CD4-positive, alpha-beta T cell (primary cell): ENCODE measurements at regions not wholly inside any gene's neighbourhood (a gene's known extent, or its start where the extent isn't known, plus 50 kb on each side); places are given as distances from the start of the nearest gene placed in this dataset.

Experiments
- ATAC-seq: fragments of 200-7000 bp; cut with Tn5 transposase; one replicate; pipeline ENCODE4 v1.10.0; 2022; ENCODE audit warnings: mild to moderate bottlenecking; ENCODE audit not compliant: poor library complexity
- CTCF ChIA-PET: fragments of 350-600 bp; sonication (Branson Sonifier 250); formaldehyde crosslinking; loops from one replicate; lab custom pipeline; 2021; ENCODE audit warnings: antibody characterized with exemption, inconsistent platforms; lab: Charles Lee
- POLR2A ChIA-PET: fragments of 350-600 bp; sonication (Branson Sonifier 250); formaldehyde crosslinking; loops from one replicate; lab custom pipeline; 2021; ENCODE audit warnings: antibody characterized with exemption, inconsistent platforms; lab: Charles Lee
- DNase-seq, 14 experiments: peaks; one replicate each; pipeline ENCODE4 v3.0.0-alpha.2; 2013 to 2020; ENCODE audit warnings: mixed read lengths in 2 of 14
- H3K27ac ChIP-seq, 2 donors: one replicate each; pipeline versions ENCODE4 v1.5.1 to v1.7.0; 2013; ENCODE audit warnings: low read length in 2 of 2, low read depth in 1 of 2, mild to moderate bottlenecking in 1 of 2
- H3K27me3 ChIP-seq, 2 experiments: 1 replicate in 1 of 2; 2 replicates in 1 of 2; pipeline versions ENCODE4 v1.6.1 to v1.7.0; 2013; ENCODE audit warnings: low read length in 2 of 2, control low read depth in 1 of 2, mild to moderate bottlenecking in 1 of 2, moderate library complexity in 1 of 2; ENCODE audit not compliant: insufficient read depth in 2 of 2, control insufficient read depth in 1 of 2
- H3K36me3 ChIP-seq: one replicate; pipeline ENCODE4 v1.6.1; 2013; ENCODE audit warnings: low read length, control low read depth; ENCODE audit not compliant: insufficient read depth
- H3K4me1 ChIP-seq: one replicate; pipeline ENCODE4 v1.6.1; 2013; ENCODE audit warnings: low read length, control low read depth; ENCODE audit not compliant: insufficient read depth
- H3K4me3 ChIP-seq: one replicate; pipeline ENCODE4 v1.5.1; 2013; ENCODE audit warnings: mild to moderate bottlenecking, low read length, moderate library complexity
- H3K9me3 ChIP-seq, 2 experiments: 1 replicate in 1 of 2; 2 replicates in 1 of 2; pipeline versions ENCODE4 v1.6.1 to v1.7.0; 2013; ENCODE audit warnings: low read length in 2 of 2, mild to moderate bottlenecking in 2 of 2, control low read depth in 1 of 2, moderate library complexity in 1 of 2; ENCODE audit not compliant: control insufficient read depth in 1 of 2, insufficient read depth in 1 of 2
- H3K27ac Mint-ChIP-seq: one replicate; pipeline ENCODE4 v1.8.0; 2020; ENCODE audit warnings: mixed read lengths
- H3K27me3 Mint-ChIP-seq: one replicate; pipeline ENCODE4 v1.8.0; 2021; ENCODE audit warnings: mixed read lengths
- H3K36me3 Mint-ChIP-seq: one replicate; pipeline ENCODE4 v1.8.0; 2021; ENCODE audit warnings: low read depth, mixed read lengths
- H3K4me1 Mint-ChIP-seq: one replicate; pipeline ENCODE4 v1.8.0; 2021; ENCODE audit warnings: low read depth, mixed read lengths
- H3K4me3 Mint-ChIP-seq: one replicate; pipeline ENCODE4 v1.8.0; 2020; ENCODE audit warnings: mild to moderate bottlenecking, mixed read lengths
- H3K9me3 Mint-ChIP-seq: one replicate; pipeline ENCODE4 v1.8.0; 2020; ENCODE audit warnings: mixed read lengths
- intact Hi-C, 2 experiments: fragments of 100-400 bp; cut with DNase I in 1 of 2; cut with micrococcal nuclease in 1 of 2; formaldehyde crosslinking; loops; one replicate each; pipeline versions ENCODE4 v1.15.1 to v1.9.0; 2023 to 2025; cut with DNase I, micrococcal nuclease
- TF ChIP-seq, protein P1 (sequence below): fragments of 200-600 bp; IDR thresholded peaks from one replicate; pipeline ENCODE4 v1.8.0; 2022; ENCODE audit warnings: antibody characterized with exemption, mild to moderate bottlenecking

DNA sequence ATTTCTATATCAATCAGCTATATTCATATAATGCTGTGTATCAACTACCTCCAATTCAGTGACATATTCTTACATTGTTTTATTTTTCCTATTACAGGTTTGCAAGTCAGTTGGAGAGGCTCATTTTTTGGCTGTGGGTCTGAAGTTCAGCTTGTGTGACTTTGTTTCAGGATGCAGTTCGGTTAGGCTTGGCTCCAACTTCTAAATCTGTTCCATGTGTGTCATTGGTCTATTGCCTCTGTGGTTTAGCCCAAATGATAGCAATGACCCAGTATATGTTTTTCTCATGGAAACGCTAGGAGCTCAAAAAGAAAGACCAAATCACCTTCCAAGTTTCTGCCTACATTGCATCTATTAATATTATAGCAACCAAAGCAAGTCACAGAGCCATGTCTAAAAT lies 848.6 kb upstream of the LRFN5 start:
- Histone ChIP-seq H3K27ac (no peak overlapping the region), H3K4me3 (no peak overlapping the region), H3K27me3 (no peaks in the 10 kb centered on the region), H3K36me3 (no peaks in the 10 kb centered on the region), H3K4me1 (no peaks in the 10 kb centered on the region), H3K9me3 (no peaks in the 10 kb centered on the region)
- ATAC-seq = no peak
- no peak overlapping the region for H3K4me3 Mint-ChIP-seq
- POLR2A ChIA-PET = no interaction called here
- H3K27ac Mint-ChIP-seq = no peak overlapping the region
- intact Hi-C loops = no loop called here
- H3K9me3 Mint-ChIP-seq = peaks cover 15% of the 10 kb centered on the region
- CTCF ChIA-PET = no interaction called here
- H3K27me3 Mint-ChIP-seq = no peaks in the 10 kb centered on the region
- no peak for DNase-seq
- TF ChIP-seq, protein P1, sequence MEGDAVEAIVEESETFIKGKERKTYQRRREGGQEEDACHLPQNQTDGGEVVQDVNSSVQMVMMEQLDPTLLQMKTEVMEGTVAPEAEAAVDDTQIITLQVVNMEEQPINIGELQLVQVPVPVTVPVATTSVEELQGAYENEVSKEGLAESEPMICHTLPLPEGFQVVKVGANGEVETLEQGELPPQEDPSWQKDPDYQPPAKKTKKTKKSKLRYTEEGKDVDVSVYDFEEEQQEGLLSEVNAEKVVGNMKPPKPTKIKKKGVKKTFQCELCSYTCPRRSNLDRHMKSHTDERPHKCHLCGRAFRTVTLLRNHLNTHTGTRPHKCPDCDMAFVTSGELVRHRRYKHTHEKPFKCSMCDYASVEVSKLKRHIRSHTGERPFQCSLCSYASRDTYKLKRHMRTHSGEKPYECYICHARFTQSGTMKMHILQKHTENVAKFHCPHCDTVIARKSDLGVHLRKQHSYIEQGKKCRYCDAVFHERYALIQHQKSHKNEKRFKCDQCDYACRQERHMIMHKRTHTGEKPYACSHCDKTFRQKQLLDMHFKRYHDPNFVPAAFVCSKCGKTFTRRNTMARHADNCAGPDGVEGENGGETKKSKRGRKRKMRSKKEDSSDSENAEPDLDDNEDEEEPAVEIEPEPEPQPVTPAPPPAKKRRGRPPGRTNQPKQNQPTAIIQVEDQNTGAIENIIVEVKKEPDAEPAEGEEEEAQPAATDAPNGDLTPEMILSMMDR = no peak
- no peaks in the 10 kb centered on the region for H3K4me1 Mint-ChIP-seq
- H3K36me3 Mint-ChIP-seq = no peaks in the 10 kb centered on the region

DNA sequence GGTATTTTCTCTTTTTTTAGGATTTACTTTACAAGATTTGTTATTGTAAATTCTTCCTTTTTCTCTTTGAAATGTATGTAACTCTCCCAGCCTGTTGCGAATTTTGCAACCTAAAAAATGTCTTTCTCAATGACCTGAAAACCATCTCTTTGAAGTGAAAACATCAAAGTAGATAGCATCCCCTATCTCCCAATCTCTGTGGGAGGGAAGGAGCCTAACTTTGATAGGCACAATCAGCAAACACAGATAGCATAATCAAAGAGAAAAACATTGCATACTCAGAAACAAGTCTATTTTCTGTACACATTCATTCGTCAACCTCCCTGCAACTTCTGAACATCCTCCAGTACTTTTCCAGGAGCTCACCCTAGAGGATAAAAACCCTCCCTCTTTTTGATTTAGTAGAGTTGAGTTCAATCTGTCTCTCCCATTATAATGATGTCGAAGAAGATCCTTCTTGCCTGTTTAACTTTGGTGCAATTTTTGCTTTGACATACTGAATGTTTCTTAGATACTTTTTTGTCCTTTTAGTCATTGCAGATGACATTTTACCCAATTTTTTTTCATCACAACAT lies 849.2 kb upstream of the LRFN5 start:
- H3K27me3 Mint-ChIP-seq = no peaks in the 10 kb centered on the region
- intact Hi-C loops = no loop called here
- H3K4me1 Mint-ChIP-seq = no peaks in the 10 kb centered on the region

DNA sequence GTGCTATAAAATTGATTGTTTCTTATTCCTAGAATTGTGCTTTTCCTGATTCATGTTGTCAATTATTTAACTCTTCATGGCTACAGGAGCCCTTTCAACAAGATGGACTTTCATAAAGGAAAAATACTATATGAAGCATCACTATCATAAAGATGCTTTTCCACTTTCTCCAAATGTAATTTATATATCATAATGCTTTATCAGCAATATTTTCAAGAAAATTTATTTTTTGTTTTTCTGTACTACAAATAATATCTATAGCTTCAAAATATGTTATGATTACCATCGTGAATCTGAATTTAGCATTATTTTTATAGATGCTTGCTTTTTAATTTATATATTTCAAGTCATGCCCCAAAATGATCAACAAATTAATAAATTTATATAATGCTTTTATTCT lies 873.5 kb upstream of the LRFN5 start:
- H3K9me3 ChIP-seq = peaks cover 3 to 11% of the 10 kb centered on the region in 2 experiments
- H3K27me3 ChIP-seq = no peaks in the 10 kb centered on the region
- TF ChIP-seq, protein P1 = no peak
- DNase-seq (no peak), ATAC-seq (no peak)
- intact Hi-C loops = no loop called here
- H3K36me3 Mint-ChIP-seq = no peaks in the 10 kb centered on the region
- ChIA-PET CTCF (no interaction called here), POLR2A (no interaction called here)
- H3K4me1 Mint-ChIP-seq = no peaks in the 10 kb centered on the region
- no peak overlapping the region for H3K4me3 Mint-ChIP-seq
- no peaks in the 10 kb centered on the region for H3K27me3 Mint-ChIP-seq
- no peaks in the 10 kb centered on the region for H3K36me3 ChIP-seq
- no peak overlapping the region for H3K4me3 ChIP-seq
- H3K27ac Mint-ChIP-seq = no peak overlapping the region
- no peaks in the 10 kb centered on the region for H3K4me1 ChIP-seq
- H3K9me3 Mint-ChIP-seq = peaks cover 16% of the 10 kb centered on the region
- H3K27ac ChIP-seq = no peak overlapping the region

More for the DNA sequence above, 849.2 kb upstream of the LRFN5 start:
- CTCF ChIA-PET = no interaction called here
- Histone ChIP-seq H3K27me3 (no peaks in the 10 kb centered on the region), H3K27ac (no peak overlapping the region), H3K4me3 (no peak overlapping the region), H3K36me3 (no peaks in the 10 kb centered on the region), H3K9me3 (no peaks in the 10 kb centered on the region), H3K4me1 (no peaks in the 10 kb centered on the region)
- ATAC-seq = no peak
- TF ChIP-seq, protein P1 = no peak
- POLR2A ChIA-PET = no interaction called here
- no peak for DNase-seq
- no peak overlapping the region for H3K4me3 Mint-ChIP-seq
- H3K36me3 Mint-ChIP-seq = no peaks in the 10 kb centered on the region
- no peak overlapping the region for H3K27ac Mint-ChIP-seq
- peaks cover 14% of the 10 kb centered on the region for H3K9me3 Mint-ChIP-seq
